VCaP (cell line): ENCODE measurements at regions not wholly inside any gene's neighbourhood (a gene's known extent, or its start where the extent isn't known, plus 50 kb on each side); places are given as distances from the start of the nearest gene placed in this dataset.

Experiments used
- H3K27ac ChIP-seq: fragments of 450-650 bp; 2 replicates; pipeline ENCODE4 v1.5.1; 2017
- CTCF ChIP-seq: fragments of 450-650 bp; conservative IDR thresholded peaks from 2 replicates; pipeline ENCODE4 v1.5.1; 2017; ENCODE audit warnings: mild to moderate bottlenecking, moderate library complexity

- TF ChIP-seq CTCF = no peak
- H3K27ac ChIP-seq = peak overlapping the region; percentile 22; the same call in 1 of the 2 replicates
Measured at GRCh38 chr3:109899925-109900324, 562.6 kb upstream of the DPPA4 start.

GRCh38 chr3:109900783-109901182 lies 563.4 kb upstream of the DPPA4 start:
- H3K27ac ChIP-seq = peak overlapping the region; percentile 22; the same call in 1 of the 2 replicates
- TF ChIP-seq CTCF = no peak

GRCh38 chr3:109902549-109902948 lies 565.2 kb upstream of the DPPA4 start:
- no peak for TF ChIP-seq CTCF
- H3K27ac ChIP-seq = no peak overlapping the region

- no peak for TF ChIP-seq CTCF
Measured at GRCh38 chr3:109903100-109903499, 565.8 kb upstream of the DPPA4 start.

GRCh38 chr3:109910772-109911171 lies 573.4 kb upstream of the DPPA4 start:
- H3K27ac ChIP-seq = no peak overlapping the region
- no peak for TF ChIP-seq CTCF

More at GRCh38 chr3:109903100-109903499, 565.8 kb upstream of the DPPA4 start:
- no peak overlapping the region for H3K27ac ChIP-seq

- H3K27ac ChIP-seq = no peak overlapping the region
- TF ChIP-seq CTCF = no peak
Measured at GRCh38 chr3:109918740-109919139, 581.4 kb upstream of the DPPA4 start.

- no peak overlapping the region for H3K27ac ChIP-seq
Measured at GRCh38 chr3:109920749-109921148, 583.4 kb upstream of the DPPA4 start.

More at GRCh38 chr3:109920749-109921148, 583.4 kb upstream of the DPPA4 start:
- TF ChIP-seq CTCF = no peak
